HepG2 (cell line): ENCODE measurements at regions not wholly inside any gene's neighbourhood (a gene's known extent, or its start where the extent isn't known, plus 50 kb on each side); places are given as distances from the start of the nearest gene placed in this dataset.

Source experiments
- ATAC-seq: fragments of 200-7000 bp; cut with Tn5 transposase; 3 replicates; pipeline ENCODE4 v1.9.1; 2020; ENCODE audit warnings: mild to moderate bottlenecking, moderate library complexity
- BruUV-seq: library from RNA; stranded (reverse); fragments of 400-500 nt; replicated peaks from 2 replicates; lab custom pipeline; 2021; lab: Mats Ljungman, UMichigan
- CTCF ChIA-PET: fragments of 300-600 bp; formaldehyde crosslinking; extraction: SDS; loops from one replicate; lab custom pipeline; 2021; ENCODE audit warnings: low total read pairs, inconsistent platforms, low intra/inter-chr PET ratio; lab: Yijun Ruan, JAX
- POLR2A ChIA-PET: fragments of 350-600 bp; sonication (Branson Sonifier 250); formaldehyde crosslinking; loops from one replicate; lab custom pipeline; 2020; ENCODE audit warnings: antibody characterized with exemption, inconsistent platforms; lab: Yijun Ruan, JAX
- DNase-seq: peaks from one replicate; pipeline ENCODE4 v3.0.0-alpha.2; 2015; ENCODE audit warnings: low spot score
- FAIRE-seq: peaks from 3 replicates; lab custom pipeline; 2011; peaks lifted over from hg19 to GRCh38; lab: Jason Lieb, UNC
- H2AFZ ChIP-seq: one replicate; pipeline ENCODE4 v1.6.1; 2011; ENCODE audit warnings: low read length, inconsistent platforms
- H3K27ac ChIP-seq: fragments of 300-600 bp; 3 replicates; pipeline ENCODE4 v1.8.0; 2011; ENCODE audit warnings: mixed run types, mild to moderate bottlenecking, mixed read lengths, low read length, inconsistent platforms; ENCODE audit not compliant: insufficient read depth; ENCODE audit errors: extremely low read length
- H3K27me3 ChIP-seq, 2 experiments: fragments of 200-600 bp in 1 of 2; 2 replicates in 1 of 2; 3 replicates in 1 of 2; pipeline versions ENCODE4 v1.6.0 to v1.8.0; 2011; ENCODE audit warnings: low read length in 2 of 2, mild to moderate bottlenecking in 2 of 2, moderate library complexity in 2 of 2, inconsistent platforms in 1 of 2; ENCODE audit not compliant: insufficient read depth in 2 of 2, control insufficient read depth in 1 of 2
- H3K36me3 ChIP-seq, 2 experiments: fragments of 200-600 bp in 1 of 2; replicated peaks in 1 of 2; 2 replicates in 1 of 2; 3 replicates in 1 of 2; pipeline versions ENCODE4 v1.5.1 to v1.8.0; 2011; ENCODE audit warnings: low read length in 2 of 2, inconsistent platforms in 1 of 2; ENCODE audit not compliant: insufficient read depth in 2 of 2, control insufficient read depth in 1 of 2
- H3K4me1 ChIP-seq: 2 replicates; pipeline ENCODE4 v1.5.1; 2012; ENCODE audit warnings: low read length, inconsistent platforms; ENCODE audit not compliant: insufficient read depth
- H3K4me2 ChIP-seq: 2 replicates; pipeline ENCODE4 v1.6.0; 2011; ENCODE audit warnings: low read depth, low read length, inconsistent platforms
- H3K4me3 ChIP-seq, 3 experiments: fragments of 200-600 bp in 1 of 3; sonication (generic), shearing (Covaris generic) in 1 of 3; replicated peaks in 1 of 3; 2 replicates each; pipeline ENCODE4 v1.5.1; 2011 to 2016; ENCODE audit warnings: low read length in 3 of 3, inconsistent platforms in 2 of 3, low read depth in 2 of 3, mild to moderate bottlenecking in 2 of 3, control low read depth in 1 of 3, mixed read lengths in 1 of 3; ENCODE audit not compliant: insufficient read depth in 1 of 3
- H3K79me2 ChIP-seq: one replicate; pipeline ENCODE4 v1.6.1; 2011; ENCODE audit warnings: low read length, inconsistent platforms; ENCODE audit not compliant: insufficient read depth
- H3K9ac ChIP-seq: 2 replicates; pipeline ENCODE4 v1.6.0; 2011; ENCODE audit warnings: mild to moderate bottlenecking, low read depth, low read length, inconsistent platforms; ENCODE audit not compliant: insufficient read depth
- H3K9me3 ChIP-seq: 2 replicates; pipeline ENCODE4 v1.5.1; 2012; ENCODE audit warnings: mild to moderate bottlenecking, low read length
- H4K20me1 ChIP-seq: 2 replicates; pipeline ENCODE4 v1.6.0; 2011; ENCODE audit warnings: inconsistent platforms, mild to moderate bottlenecking, low read length, moderate library complexity; ENCODE audit not compliant: insufficient read depth
- BATF2 ChIP-seq: sonication (generic); formaldehyde crosslinking; IDR thresholded peaks from 2 replicates; pipeline ENCODE4 v1.8.0; 2022; ENCODE audit warnings: mild to moderate bottlenecking, missing genetic modification reagents, moderate library complexity
- GTF3A ChIP-seq: sonication (generic); formaldehyde crosslinking; conservative IDR thresholded peaks from 2 replicates; pipeline ENCODE4 v1.4.0; 2020; ENCODE audit warnings: mild to moderate bottlenecking, missing genetic modification reagents
- HNRNPH1 ChIP-seq: fragments of 200-400 bp; formaldehyde crosslinking; optimal IDR thresholded peaks from 2 replicates; pipeline ENCODE3; 2017; ENCODE audit warnings: mild to moderate bottlenecking, low read depth, low read length
- HOXA7 ChIP-seq: sonication (generic); formaldehyde crosslinking; IDR thresholded peaks from 2 replicates; pipeline ENCODE4 v1.8.1; 2022; ENCODE audit warnings: mild to moderate bottlenecking, missing genetic modification reagents, moderate library complexity
- JARID2 ChIP-seq: sonication (generic); formaldehyde crosslinking; IDR thresholded peaks from 2 replicates; pipeline ENCODE4 v1.8.1; 2023; ENCODE audit warnings: missing genetic modification reagents, inconsistent platforms; ENCODE audit not compliant: insufficient replicate concordance
- RARA ChIP-seq: IDR thresholded peaks from 2 replicates; pipeline ENCODE4 v1.6.1; 2016; ENCODE audit warnings: missing genetic modification reagents, missing compliant biosample characterization
- SIX4 ChIP-seq: sonication (generic); formaldehyde crosslinking; IDR thresholded peaks from 2 replicates; pipeline ENCODE4 v1.4.0; 2020; ENCODE audit warnings: missing genetic modification reagents
- SKI ChIP-seq: fragments of 450-650 bp; IDR thresholded peaks from one replicate; pipeline ENCODE4 v1.6.1; 2018; ENCODE audit warnings: mild to moderate bottlenecking; ENCODE audit not compliant: partially characterized antibody
- TMF1 ChIP-seq: sonication (generic); formaldehyde crosslinking; IDR thresholded peaks from 2 replicates; pipeline ENCODE4 v1.8.1; 2022; ENCODE audit warnings: low read depth, missing genetic modification reagents
- YEATS4 ChIP-seq: sonication (generic); formaldehyde crosslinking; IDR thresholded peaks from 2 replicates; pipeline ENCODE4 v1.4.0; 2020; ENCODE audit warnings: missing genetic modification reagents, borderline replicate concordance
- ZBTB39 ChIP-seq: sonication (generic); formaldehyde crosslinking; IDR thresholded peaks from 2 replicates; pipeline ENCODE4 v1.5.0; 2020; ENCODE audit warnings: missing genetic modification reagents
- ZNF101 ChIP-seq: sonication (generic); formaldehyde crosslinking; IDR thresholded peaks from 2 replicates; pipeline ENCODE4 v1.4.0; 2020; ENCODE audit warnings: mild to moderate bottlenecking, low read depth, missing genetic modification reagents, borderline replicate concordance
- ZNF234 ChIP-seq: sonication (generic); formaldehyde crosslinking; conservative IDR thresholded peaks from 2 replicates; pipeline ENCODE4 v1.5.1; 2020; ENCODE audit warnings: mild to moderate bottlenecking, missing genetic modification reagents
- ZNF460 ChIP-seq: sonication (generic); formaldehyde crosslinking; IDR thresholded peaks from 2 replicates; pipeline ENCODE4 v1.5.1; 2020; ENCODE audit warnings: missing genetic modification reagents, mild to moderate bottlenecking, borderline replicate concordance
- ZSCAN5A ChIP-seq: sonication (generic); formaldehyde crosslinking; IDR thresholded peaks from 2 replicates; pipeline ENCODE4 v1.8.0; 2022; ENCODE audit warnings: mild to moderate bottlenecking, missing genetic modification reagents, borderline replicate concordance
- WGBS: methylation state at CpG from one replicate; pipeline ENCODE4 v1.1.6; 2017; ENCODE audit warnings: low lambda C conversion rate; 5-methylcytosine and 5-hydroxymethylcytosine counted together
- in situ Hi-C: cut with HindIII; loops from 2 replicates; pipeline ENCODE4 v1.10.0; 2017; ENCODE audit warnings: low pct_unique_long_range_greater_than_20kb; ENCODE audit not compliant: extremely low pct_ligation_motif_present
- intact Hi-C: fragments of 100-400 bp; cut with micrococcal nuclease; formaldehyde crosslinking; loops from one replicate; pipeline ENCODE4 v1.10.0; 2022; ENCODE audit not compliant: unreplicated experiment

GRCh38 chr1:73662526-73662925, 535.5 kb downstream of the LRRIQ3 start (continued):
- TF ChIP-seq ZNF101 (CRISPR knock-in tag) (no peak), BATF2 (CRISPR knock-in tag) (no peak)

- no peaks in the 10 kb centered on the region for H3K79me2 ChIP-seq
- H3K9me3 ChIP-seq, result peaks cover 85% of the 10 kb centered on the region
- POLR2A ChIA-PET, result no interaction called here
- H3K9ac ChIP-seq, result no peak overlapping the region
- BruUV-seq, result no TSS peak
- CTCF ChIA-PET, result no interaction called here
- no peaks in the 10 kb centered on the region for H3K27me3 ChIP-seq
- H4K20me1 ChIP-seq, result no peaks in the 10 kb centered on the region
- FAIRE-seq, result no peak
- no peak for TF ChIP-seq JARID2
- H3K4me3 ChIP-seq, result no peak overlapping the region
- DNase-seq, result no peak
- no peak for ATAC-seq
- no peak overlapping the region for H3K27ac ChIP-seq
- no peaks in the 10 kb centered on the region for H3K36me3 ChIP-seq
- no peaks in the 10 kb centered on the region for H3K4me1 ChIP-seq
- H2AFZ ChIP-seq, result no peak overlapping the region
- WGBS, result 4% methylated on average over 2 of the region's 2 CpGs
- in situ Hi-C loops, result no loop called here
- intact Hi-C loops, result no loop called here
- H3K4me2 ChIP-seq, result no peak overlapping the region
These were observed 538.8 kb downstream of the LRRIQ3 start for GRCh38 chr1:73659136-73659535.

GRCh38 chr1:73654714-73655113, 543.3 kb downstream of the LRRIQ3 start:
- no peak overlapping the region for H3K4me2 ChIP-seq
- no peaks in the 10 kb centered on the region for H4K20me1 ChIP-seq
- ChIA-PET POLR2A (no interaction called here), CTCF (no interaction called here)
- in situ Hi-C loops, result no loop called here
- no peak overlapping the region for H3K27ac ChIP-seq
- H3K4me1 ChIP-seq, result no peaks in the 10 kb centered on the region
- no peak overlapping the region for H2AFZ ChIP-seq
- ATAC-seq, result no peak
- no peak overlapping the region for H3K4me3 ChIP-seq
- no peaks in the 10 kb centered on the region for H3K27me3 ChIP-seq
- no peak for FAIRE-seq
- no peaks in the 10 kb centered on the region for H3K36me3 ChIP-seq
- DNase-seq, result no peak
- H3K9ac ChIP-seq, result no peak overlapping the region
- H3K79me2 ChIP-seq, result no peaks in the 10 kb centered on the region
- intact Hi-C loops, result no loop called here
- no TSS peak for BruUV-seq
- peaks cover 72% of the 10 kb centered on the region for H3K9me3 ChIP-seq
- TF ChIP-seq HOXA7 (CRISPR knock-in tag) (no peak), RARA (CRISPR knock-in tag) (no peak), GTF3A (CRISPR knock-in tag) (no peak), ZNF234 (CRISPR knock-in tag) (no peak), HNRNPH1 (no peak), ZBTB39 (CRISPR knock-in tag) (no peak), YEATS4 (CRISPR knock-in tag) (no peak), SIX4 (no peak), ZNF460 (CRISPR knock-in tag) (no peak), TMF1 (no peak), SKI (no peak), ZSCAN5A (no peak)
